ENCODE measurements at regions not wholly inside any gene's neighbourhood (a gene's known extent, or its start where the extent isn't known, plus 50 kb on each side); places are given as distances from the start of the nearest gene placed in this dataset.

- TF ChIP-seq, protein P1, sequence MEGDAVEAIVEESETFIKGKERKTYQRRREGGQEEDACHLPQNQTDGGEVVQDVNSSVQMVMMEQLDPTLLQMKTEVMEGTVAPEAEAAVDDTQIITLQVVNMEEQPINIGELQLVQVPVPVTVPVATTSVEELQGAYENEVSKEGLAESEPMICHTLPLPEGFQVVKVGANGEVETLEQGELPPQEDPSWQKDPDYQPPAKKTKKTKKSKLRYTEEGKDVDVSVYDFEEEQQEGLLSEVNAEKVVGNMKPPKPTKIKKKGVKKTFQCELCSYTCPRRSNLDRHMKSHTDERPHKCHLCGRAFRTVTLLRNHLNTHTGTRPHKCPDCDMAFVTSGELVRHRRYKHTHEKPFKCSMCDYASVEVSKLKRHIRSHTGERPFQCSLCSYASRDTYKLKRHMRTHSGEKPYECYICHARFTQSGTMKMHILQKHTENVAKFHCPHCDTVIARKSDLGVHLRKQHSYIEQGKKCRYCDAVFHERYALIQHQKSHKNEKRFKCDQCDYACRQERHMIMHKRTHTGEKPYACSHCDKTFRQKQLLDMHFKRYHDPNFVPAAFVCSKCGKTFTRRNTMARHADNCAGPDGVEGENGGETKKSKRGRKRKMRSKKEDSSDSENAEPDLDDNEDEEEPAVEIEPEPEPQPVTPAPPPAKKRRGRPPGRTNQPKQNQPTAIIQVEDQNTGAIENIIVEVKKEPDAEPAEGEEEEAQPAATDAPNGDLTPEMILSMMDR (IDR thresholded peaks at IDR 0.05; ENCODE audit: extremely low read depth, missing control alignments) = no peak
- no peak for DNase-seq (ENCODE audit: low spot score)
These were observed 311.8 kb upstream of the KCNN2 start for GRCh38 chr5:114050087-114050486.

DNA sequence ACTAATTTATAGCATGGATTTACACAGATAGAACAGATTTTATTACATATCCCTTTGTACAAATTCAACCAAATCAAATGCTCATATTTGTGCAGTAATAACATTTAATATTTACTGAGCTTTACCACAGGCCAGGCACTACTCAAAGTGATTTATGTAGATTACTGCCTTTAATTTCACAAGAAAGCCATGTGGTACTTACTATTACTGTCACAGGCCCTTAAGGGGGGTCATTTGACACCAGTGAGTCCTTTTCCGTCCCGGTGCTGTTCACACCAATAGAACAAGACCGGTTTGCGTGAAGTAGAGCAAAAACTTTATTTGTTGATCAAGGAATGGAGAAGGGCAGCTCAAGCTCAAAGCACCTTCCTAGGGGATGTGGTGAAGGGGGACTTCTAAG lies 308.5 kb upstream of the KCNN2 start:
- TF ChIP-seq, protein P1 (IDR thresholded peaks at IDR 0.05; ENCODE audit: extremely low read depth, missing control alignments) = no peak
- DNase-seq (ENCODE audit: low spot score) = no peak

- DNase-seq (ENCODE audit: low spot score) = no peak
These were observed 307.3 kb upstream of the KCNN2 start for GRCh38 chr5:114054594-114054993.

DNA sequence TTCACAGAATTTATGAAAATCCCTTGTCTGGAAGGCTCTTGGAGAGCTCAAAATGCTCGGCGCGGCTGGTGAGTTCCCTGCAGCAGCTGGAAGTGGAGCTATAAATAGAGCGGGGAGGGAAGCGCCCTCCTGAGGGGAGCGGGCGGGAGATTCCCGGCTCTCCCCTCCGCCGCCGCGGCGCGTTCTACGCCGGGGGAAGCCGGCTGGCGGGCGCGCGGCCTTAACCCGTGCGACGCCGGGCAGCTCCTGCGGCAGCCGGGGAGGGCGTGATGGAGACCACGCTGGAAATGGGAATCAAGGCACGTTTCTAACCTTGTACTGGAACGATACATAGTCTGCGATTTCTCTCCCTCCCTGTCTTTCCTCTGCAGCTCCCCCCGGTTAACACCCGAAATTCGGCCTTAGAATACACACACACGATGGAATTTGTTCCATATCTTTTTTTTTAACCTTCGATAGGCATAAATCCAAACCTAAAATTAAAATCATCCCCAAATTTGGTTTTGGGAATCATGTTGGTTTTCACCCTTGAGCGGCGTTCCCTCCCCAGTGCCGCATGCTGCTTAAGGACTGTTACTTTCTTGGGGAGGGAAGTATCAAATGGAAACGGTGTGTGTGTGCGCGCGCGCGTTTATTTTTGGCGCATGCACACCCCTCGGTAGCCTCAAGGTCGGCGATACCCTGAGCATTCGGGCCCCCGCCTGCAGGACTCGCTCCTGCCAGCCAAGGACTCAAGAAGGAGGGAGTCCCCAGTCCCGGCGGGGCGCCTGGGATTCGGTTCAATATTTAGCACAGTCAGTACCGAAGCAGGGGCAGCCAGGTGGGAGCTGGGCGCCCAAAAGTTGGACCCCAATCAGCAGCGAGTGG lies 306.3 kb upstream of the KCNN2 start:
- TF ChIP-seq, protein P1 (IDR thresholded peaks at IDR 0.05; ENCODE audit: extremely low read depth, missing control alignments) = no peak
- DNase-seq (ENCODE audit: low spot score) = no peak

More at GRCh38 chr5:114054594-114054993, 307.3 kb upstream of the KCNN2 start:
- TF ChIP-seq, protein P1 (IDR thresholded peaks at IDR 0.05; ENCODE audit: extremely low read depth, missing control alignments) = no peak

DNA sequence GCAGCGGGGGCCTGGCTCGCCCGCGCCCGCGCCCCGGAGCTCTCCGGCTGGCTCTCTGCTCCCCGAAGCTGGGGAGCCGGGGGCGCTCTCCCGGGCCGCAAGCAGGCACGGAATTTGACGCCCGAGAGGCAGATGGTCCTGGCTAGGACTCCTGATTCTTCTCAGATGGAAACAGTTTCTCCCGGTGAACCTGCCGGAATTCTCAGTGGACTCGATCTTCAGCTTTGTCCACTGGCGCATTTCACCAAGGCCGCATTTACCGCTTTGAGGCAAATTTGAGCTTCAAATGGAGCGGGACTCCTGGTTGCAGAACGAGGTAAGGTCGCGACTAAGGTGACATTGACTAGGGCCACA lies 305.7 kb upstream of the KCNN2 start:
- TF ChIP-seq, protein P1 (IDR thresholded peaks at IDR 0.05; ENCODE audit: extremely low read depth, missing control alignments) = no peak
- no peak for DNase-seq (ENCODE audit: low spot score)

DNA sequence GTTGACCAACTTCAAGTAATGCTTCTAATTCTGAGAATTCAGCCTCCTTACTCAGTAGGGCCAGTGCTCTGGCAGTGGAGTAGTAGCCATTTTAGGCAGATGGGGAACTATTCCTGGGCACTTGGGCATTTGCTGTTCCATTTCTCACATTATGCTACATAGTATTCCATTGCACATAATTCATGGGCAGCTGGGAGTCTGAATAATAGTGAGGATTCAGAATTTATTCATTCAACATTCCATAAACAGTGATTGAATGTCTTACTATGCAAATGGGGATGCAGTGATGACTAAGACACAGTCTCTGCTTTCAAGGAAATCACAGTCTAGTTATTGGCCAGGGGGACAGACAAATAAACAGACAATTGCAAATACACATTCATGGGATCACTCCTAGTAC lies 301.0 kb upstream of the KCNN2 start:
- TF ChIP-seq, protein P1 (IDR thresholded peaks at IDR 0.05; ENCODE audit: extremely low read depth, missing control alignments) = no peak
- no peak for DNase-seq (ENCODE audit: low spot score)

DNA sequence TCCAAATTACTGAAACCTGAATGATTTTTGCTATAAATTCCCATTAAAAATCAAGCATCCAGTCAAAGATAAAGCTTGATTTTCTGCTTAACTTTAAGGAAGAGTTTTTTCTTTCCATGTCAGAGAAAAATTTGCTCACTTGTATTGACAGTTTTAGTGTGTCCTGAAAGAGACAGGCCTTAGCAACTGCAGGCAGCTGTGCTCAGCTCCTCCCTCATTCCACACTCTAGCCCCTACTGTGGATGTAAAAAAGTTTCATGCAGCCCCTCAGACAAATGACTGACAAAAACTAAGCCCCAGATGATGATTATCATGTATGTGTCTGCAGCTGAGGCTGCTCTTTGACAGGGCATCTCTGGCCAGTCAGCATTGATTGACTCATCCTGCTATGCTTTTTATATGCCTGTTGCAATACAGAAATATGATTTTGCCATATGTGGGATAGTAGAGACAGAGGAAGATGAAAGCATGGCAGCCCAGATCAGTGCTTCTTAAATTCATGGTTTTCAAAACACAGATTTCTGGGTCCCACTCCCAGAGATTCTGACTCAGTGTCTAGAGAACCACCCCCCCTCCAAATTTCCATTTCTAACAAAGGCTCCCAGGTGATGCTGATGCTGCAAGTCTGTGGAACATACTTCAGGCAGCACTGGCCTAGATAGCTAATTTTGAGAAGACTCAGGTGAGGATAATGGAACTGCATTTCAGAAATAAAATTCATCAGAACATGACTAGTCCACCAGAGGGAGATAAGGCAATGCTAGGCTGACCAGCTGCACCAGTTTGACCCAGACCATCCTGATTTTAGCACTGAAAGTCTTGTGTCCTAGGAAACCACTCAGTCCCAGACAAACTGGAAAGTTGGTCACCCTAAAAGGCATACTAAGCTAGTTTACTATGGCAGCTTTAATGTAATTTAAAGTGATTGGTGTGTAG lies 298.7 kb upstream of the KCNN2 start:
- no peak for DNase-seq (ENCODE audit: low spot score)
- TF ChIP-seq, protein P1 (IDR thresholded peaks at IDR 0.05; ENCODE audit: extremely low read depth, missing control alignments) = no peak

Measured in GM20000 (cell line).